Muscle layer of duodenum (tissue), 2 donors: ENCODE measurements at regions not wholly inside any gene's neighbourhood (a gene's known extent, or its start where the extent isn't known, plus 50 kb on each side); places are given as distances from the start of the nearest gene placed in this dataset.

Experiments used
- H3K27ac ChIP-seq: one replicate; pipeline ENCODE4 v1.7.0; 2013; ENCODE audit warnings: mild to moderate bottlenecking, low read length
- H3K27me3 ChIP-seq: one replicate; pipeline ENCODE4 v1.7.0; 2013; ENCODE audit warnings: low read depth, mild to moderate bottlenecking, control low read depth, low read length
- H3K36me3 ChIP-seq, 2 donors: one replicate each; pipeline ENCODE4 v1.7.0; 2013; ENCODE audit warnings: low read length in 2 of 2, control low read depth in 1 of 2, mild to moderate bottlenecking in 1 of 2; ENCODE audit not compliant: insufficient read depth in 2 of 2, control insufficient read depth in 1 of 2
- H3K4me1 ChIP-seq, 2 donors: one replicate each; pipeline ENCODE4 v1.7.0; 2013; ENCODE audit warnings: low read length in 2 of 2, mild to moderate bottlenecking in 2 of 2, control low read depth in 1 of 2, moderate library complexity in 1 of 2; ENCODE audit not compliant: insufficient read depth in 2 of 2, control insufficient read depth in 1 of 2
- H3K4me3 ChIP-seq, 2 donors: one replicate each; pipeline ENCODE4 v1.7.0; 2013; ENCODE audit warnings: low read length in 2 of 2, low read depth in 1 of 2, mild to moderate bottlenecking in 1 of 2
- H3K9me3 ChIP-seq, 2 donors: one replicate each; pipeline ENCODE4 v1.7.0; 2013; ENCODE audit warnings: low read length in 2 of 2, control low read depth in 1 of 2, mild to moderate bottlenecking in 1 of 2; ENCODE audit not compliant: control insufficient read depth in 1 of 2
- donor health status: healthy.

- H3K4me1 ChIP-seq: no peaks in the 10 kb centered on the region
- H3K4me3 ChIP-seq: no peak overlapping the region
- H3K27ac ChIP-seq: no peak overlapping the region
- no peaks in the 10 kb centered on the region for H3K27me3 ChIP-seq
- no peaks in the 10 kb centered on the region for H3K36me3 ChIP-seq
- H3K9me3 ChIP-seq: no peaks in the 10 kb centered on the region
Measured at GRCh38 chr9:81128701-81129100, 560.6 kb downstream of the TLE1 start.

- Histone ChIP-seq H3K4me1 (no peaks in the 10 kb centered on the region), H3K27ac (no peak overlapping the region), H3K4me3 (no peak overlapping the region), H3K27me3 (no peaks in the 10 kb centered on the region), H3K9me3 (no peaks in the 10 kb centered on the region), H3K36me3 (no peaks in the 10 kb centered on the region)
Measured at GRCh38 chr9:81125446-81126092, 563.8 kb downstream of the TLE1 start.

DNA sequence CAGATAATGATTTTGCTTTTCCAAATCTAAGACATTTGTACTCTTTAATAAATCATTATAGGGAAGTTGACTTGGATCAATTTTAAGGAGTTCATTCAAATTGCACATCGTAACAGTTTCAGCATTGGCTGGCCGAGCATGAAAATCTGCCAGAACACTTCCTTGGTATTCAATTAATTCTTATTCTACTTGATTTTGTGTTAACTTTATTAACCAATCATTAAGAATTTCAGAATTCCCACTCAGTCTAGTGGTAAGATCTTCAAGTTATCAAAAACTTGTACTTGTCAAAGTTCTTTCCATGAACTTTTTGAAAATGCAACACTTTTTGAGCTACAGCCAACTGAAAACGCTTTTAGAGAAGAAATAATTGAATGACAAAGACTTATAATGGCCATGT, 565.8 kb downstream of the TLE1 start:
- H3K9me3 ChIP-seq: no peaks in the 10 kb centered on the region
- H3K36me3 ChIP-seq: no peaks in the 10 kb centered on the region
- H3K27ac ChIP-seq: no peak overlapping the region
- H3K4me3 ChIP-seq: no peak overlapping the region
- H3K27me3 ChIP-seq: no peaks in the 10 kb centered on the region
- H3K4me1 ChIP-seq: no peaks in the 10 kb centered on the region

DNA sequence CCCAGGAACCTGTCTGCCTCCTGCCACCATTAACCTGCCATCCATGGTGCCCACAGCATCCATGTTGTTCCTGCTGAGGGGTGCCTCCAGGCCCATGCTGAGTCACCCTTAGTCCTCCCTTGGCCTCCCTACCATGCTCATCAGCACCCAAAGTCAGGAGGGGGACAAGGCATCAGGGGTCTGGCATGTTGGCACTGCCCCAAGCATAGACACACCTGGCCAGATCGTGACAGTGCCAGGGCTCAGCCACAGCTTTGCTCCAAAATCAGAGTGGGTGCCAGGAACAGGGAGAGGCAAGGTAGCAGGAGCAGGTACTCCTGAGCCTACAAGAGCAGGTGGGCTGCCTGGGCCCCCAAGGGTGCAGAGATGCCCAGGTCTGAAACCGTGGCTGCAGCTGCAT, 566.6 kb downstream of the TLE1 start:
- Histone ChIP-seq H3K27ac (no peak overlapping the region), H3K36me3 (no peaks in the 10 kb centered on the region), H3K4me1 (no peaks in the 10 kb centered on the region), H3K4me3 (no peak overlapping the region), H3K9me3 (no peaks in the 10 kb centered on the region), H3K27me3 (no peaks in the 10 kb centered on the region)

DNA sequence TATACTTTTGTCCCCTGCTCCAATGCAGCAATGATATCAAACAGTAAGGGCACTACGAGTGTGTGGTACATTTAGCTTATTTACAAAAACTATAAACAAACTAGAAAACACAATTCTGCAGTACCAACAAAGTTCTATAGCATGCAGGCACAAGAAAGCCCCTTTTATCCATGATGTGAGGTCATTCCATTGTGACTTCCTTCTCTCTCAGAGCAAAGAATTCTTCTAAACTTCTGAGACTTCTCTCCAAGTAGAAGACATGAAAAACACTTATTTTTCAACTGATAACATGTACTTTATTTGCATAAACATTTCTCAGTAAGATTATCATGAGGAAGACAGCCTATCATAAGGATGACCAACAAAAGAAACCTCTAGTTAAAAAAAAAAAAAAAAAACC, 569.8 kb downstream of the TLE1 start:
- no peak overlapping the region for H3K27ac ChIP-seq
- H3K9me3 ChIP-seq: no peaks in the 10 kb centered on the region
- H3K27me3 ChIP-seq: no peaks in the 10 kb centered on the region
- no peak overlapping the region for H3K4me3 ChIP-seq
- no peaks in the 10 kb centered on the region for H3K36me3 ChIP-seq
- peaks cover 0 to 6% of the 10 kb centered on the region in 2 donors for H3K4me1 ChIP-seq

DNA sequence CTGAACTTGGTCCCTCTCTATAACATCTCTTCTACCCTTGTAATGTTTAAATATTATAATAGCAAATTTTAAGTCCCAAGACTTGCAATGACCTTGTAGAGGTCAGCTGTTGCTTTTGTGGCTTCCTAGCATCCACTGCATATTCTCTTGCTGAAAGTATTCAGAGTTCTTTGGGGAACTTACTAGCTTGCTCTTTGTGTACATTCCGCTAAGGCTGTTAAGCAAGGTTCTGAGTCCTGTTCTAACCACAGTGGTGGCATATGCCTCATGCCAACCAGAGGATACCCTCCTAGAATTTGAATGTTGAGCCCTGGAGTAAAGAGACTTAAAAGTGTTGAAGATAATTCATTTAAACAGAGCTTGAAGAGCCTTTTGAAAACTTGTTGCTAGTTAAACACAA, 570.9 kb downstream of the TLE1 start:
- Histone ChIP-seq H3K4me3 (no peak overlapping the region), H3K9me3 (no peaks in the 10 kb centered on the region), H3K27me3 (no peaks in the 10 kb centered on the region), H3K36me3 (no peaks in the 10 kb centered on the region), H3K27ac (no peak overlapping the region), H3K4me1 (peaks cover 0 to 6% of the 10 kb centered on the region in 2 donors)

- Histone ChIP-seq H3K4me1 (peaks cover 0 to 6% of the 10 kb centered on the region in 2 donors), H3K36me3 (no peaks in the 10 kb centered on the region), H3K27ac (no peak overlapping the region), H3K4me3 (no peak overlapping the region), H3K9me3 (no peaks in the 10 kb centered on the region), H3K27me3 (no peaks in the 10 kb centered on the region)
Measured at GRCh38 chr9:81116340-81117137, 572.8 kb downstream of the TLE1 start.

DNA sequence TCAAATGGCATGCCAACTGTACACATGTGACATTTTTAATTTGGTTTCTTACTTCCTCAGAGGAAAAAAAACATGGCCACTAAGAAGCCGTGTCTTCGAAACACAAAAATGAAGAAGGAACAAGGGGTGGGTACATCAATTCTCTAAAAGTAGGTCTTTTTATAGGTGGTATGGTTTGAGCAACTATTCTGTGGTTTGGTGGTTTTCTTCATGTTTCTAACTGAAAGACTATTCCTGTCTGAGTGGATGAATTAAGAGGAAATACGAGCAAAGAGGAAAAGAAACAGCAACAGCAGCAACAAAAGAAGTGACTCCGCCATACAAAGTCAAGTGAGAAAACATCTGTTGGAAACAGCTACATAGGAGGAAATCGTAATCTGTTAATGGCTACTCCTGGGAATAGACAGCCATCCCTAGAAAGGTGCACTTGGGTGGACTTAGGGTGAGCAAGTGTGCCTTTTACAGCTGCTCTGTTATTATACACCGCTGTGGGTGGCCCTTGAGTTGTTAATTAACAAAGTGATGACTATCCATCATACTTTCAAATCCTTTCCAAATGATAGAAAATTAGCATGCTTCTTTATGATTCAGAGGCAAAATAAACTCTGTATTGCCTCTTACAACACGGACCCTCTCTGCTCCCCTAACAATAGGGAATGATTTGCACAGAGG, 575.8 kb downstream of the TLE1 start:
- no peak overlapping the region for H3K27ac ChIP-seq
- no peaks in the 10 kb centered on the region for H3K36me3 ChIP-seq
- no peak overlapping the region for H3K4me3 ChIP-seq
- peaks cover 0 to 6% of the 10 kb centered on the region in 2 donors for H3K4me1 ChIP-seq
- no peaks in the 10 kb centered on the region for H3K27me3 ChIP-seq
- no peaks in the 10 kb centered on the region for H3K9me3 ChIP-seq

DNA sequence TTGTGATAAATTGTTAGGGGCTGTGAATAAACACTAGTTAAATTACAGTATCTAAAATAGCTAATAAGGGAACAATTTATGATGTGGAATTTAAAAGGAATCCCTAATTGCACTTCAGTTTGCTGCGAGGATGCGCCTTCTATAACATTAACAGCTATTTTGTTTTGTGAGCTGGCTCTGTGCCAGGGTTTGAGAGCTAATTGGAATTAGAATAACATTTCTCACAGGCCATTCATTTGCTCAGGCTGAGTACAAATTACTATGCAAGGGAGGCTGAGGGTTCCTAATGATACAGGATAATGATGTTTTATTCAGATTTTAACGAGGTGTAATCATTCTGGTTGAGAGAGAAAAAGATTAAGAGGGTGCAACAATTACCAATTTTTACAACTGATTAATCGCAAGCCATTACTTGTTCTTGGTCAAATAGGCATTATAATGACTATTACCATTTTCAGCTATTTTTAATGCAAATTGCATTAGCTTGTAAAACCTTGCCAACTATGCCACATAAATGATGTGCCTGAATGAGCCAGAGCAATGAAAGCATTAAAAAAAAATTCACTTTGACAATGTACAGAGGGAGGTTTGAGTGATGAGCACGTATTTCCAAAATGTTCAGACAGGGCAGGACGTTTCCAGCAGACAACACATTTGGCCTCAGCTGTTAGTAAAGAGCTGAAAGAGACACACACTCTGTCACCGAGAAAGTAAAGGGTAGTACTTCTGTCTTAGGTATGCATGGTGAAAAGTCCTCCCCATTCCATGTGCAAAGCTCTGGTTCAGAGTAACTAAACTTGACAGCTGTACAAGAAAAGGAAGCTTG, 576.5 kb downstream of the TLE1 start:
- no peak overlapping the region for H3K4me3 ChIP-seq
- H3K36me3 ChIP-seq: no peaks in the 10 kb centered on the region
- peaks cover 0 to 6% of the 10 kb centered on the region in 2 donors for H3K4me1 ChIP-seq
- no peaks in the 10 kb centered on the region for H3K27me3 ChIP-seq
- H3K27ac ChIP-seq: no peak overlapping the region
- no peaks in the 10 kb centered on the region for H3K9me3 ChIP-seq

DNA sequence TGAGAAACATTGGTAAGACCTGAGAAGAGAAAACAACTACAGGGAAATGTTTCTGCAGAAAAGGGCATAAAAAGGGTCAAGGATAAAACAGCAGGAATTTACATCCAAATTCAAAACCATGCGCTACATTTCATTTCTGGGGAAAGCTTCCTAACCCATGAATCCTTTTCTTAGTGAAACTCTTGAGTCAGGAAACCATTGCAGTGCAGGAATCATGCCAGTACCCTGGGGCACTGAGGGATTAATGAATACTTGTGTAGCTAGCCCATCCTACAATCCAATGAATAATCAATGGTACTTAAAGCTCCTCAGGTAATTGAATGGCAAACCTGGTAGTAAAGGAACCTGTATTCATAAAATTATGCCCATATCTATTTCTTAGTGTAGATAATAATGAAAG, 580.5 kb downstream of the TLE1 start:
- no peaks in the 10 kb centered on the region for H3K36me3 ChIP-seq
- no peak overlapping the region for H3K27ac ChIP-seq
- H3K4me3 ChIP-seq: no peak overlapping the region
- no peaks in the 10 kb centered on the region for H3K9me3 ChIP-seq
- H3K27me3 ChIP-seq: no peaks in the 10 kb centered on the region
- H3K4me1 ChIP-seq: no peaks in the 10 kb centered on the region

- no peak overlapping the region for H3K4me3 ChIP-seq
- no peaks in the 10 kb centered on the region for H3K9me3 ChIP-seq
- H3K27me3 ChIP-seq: no peaks in the 10 kb centered on the region
- H3K36me3 ChIP-seq: no peaks in the 10 kb centered on the region
- H3K4me1 ChIP-seq: no peaks in the 10 kb centered on the region
- H3K27ac ChIP-seq: no peak overlapping the region
Measured at GRCh38 chr9:81108391-81108790, 581.0 kb downstream of the TLE1 start.
